ENCODE measurements at regions not wholly inside any gene's neighbourhood (a gene's known extent, or its start where the extent isn't known, plus 50 kb on each side); places are given as distances from the start of the nearest gene placed in this dataset.

- no peak for DNase-seq
Observed at GRCh38 chr15:38696790-38697495, 132.3 kb upstream of the RASGRP1 start.

- DNase-seq: no peak
Observed at GRCh38 chr15:38698254-38698653, 133.6 kb upstream of the RASGRP1 start.

DNA sequence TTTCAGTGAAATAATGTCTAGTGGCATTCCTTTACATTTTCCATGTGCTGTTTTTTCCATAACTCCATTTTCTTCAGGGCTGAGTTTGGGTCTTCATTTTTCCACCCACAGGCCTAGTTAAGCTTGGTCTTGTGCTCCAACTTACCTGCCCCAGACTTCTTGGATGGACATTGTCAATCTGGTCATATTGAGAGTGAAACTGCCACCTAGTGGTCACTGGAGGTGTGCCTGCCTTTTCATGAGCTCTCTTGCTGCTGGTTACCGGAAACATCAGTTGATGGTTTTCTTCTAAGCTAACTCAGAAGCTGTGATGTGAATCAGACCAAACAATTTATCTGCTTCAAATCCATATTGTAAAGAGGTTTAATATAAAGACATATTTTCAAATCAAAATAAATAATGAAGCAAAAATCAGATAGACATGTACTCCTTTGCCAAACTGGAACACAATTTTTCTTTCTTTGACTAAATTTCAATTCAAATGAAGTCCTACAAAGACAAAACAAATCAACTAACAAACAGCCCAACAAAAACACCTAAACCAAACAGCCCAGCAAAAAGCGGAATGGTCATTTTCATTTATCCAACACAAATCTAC lies 135.1 kb upstream of the RASGRP1 start:
- peak; percentile 54 for DNase-seq

DNA sequence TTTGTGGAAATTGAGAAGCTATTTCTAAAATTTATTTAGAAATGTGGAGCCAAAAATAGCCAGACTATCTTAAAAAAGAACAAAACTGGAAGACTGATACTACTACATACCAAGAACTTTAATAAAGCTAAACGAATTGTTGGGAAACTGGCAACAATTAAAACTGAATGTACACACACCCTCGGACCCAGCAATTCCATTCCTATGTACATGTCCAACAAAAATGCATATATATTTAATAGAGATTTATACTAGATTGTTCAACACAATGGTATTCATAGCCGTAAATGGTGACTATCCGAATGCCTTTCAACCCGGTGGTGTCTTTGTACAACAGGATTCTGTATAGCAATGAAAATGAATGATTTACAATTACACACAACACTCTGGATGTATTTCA lies 136.5 kb upstream of the RASGRP1 start:
- DNase-seq: no peak

GRCh38 chr15:38702178-38702912 lies 137.7 kb upstream of the RASGRP1 start:
- DNase-seq: peak; percentile 48

- DNase-seq: peak; percentile 6
Observed at GRCh38 chr15:38705436-38706219, 141.0 kb upstream of the RASGRP1 start.

GRCh38 chr15:38706956-38707355 lies 142.3 kb upstream of the RASGRP1 start:
- DNase-seq: no peak

DNA sequence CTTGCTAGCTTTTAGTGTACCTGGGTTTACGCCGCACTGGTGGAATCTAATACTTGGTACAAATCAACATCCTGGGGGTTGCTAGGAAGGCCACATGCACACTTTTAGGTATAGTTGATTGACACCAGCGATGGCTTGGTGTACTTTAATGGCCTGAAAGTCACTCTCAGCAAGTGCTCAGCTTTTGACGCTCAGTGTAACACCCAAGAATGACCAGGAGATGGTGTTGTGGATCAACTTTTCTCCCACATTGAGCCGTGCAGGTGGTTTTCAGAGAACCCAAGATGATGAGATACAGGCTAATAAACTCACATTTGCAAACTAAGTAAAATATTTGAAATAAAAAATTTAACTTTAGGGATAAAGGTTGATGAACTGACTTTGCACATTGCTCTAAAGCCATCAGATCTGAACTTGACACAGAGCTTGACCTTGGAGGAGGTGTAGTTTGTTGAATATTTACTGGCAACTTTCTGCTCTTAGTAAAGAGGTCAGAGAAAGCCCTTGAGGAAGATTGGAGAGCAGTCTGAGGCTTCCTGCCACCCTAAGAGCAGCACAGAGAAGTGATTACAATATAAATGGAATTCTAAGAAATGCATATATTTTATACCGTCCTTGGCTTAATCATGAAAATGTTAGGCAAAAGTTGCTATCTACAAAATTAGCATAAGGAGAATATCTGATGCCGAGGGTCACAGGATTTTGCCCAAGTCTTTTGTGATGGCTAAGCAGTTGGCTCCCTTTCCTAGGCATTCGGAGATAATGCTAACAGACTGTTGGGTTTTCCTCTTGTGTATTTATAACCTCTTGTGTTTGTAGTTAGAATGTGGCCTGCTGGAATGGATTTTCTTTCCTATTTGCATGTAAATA lies 143.4 kb upstream of the RASGRP1 start:
- peak; percentile 78 for DNase-seq

GRCh38 chr15:38708672-38709180 lies 144.1 kb upstream of the RASGRP1 start:
- no peak for DNase-seq

- DNase-seq: no peak
Observed at GRCh38 chr15:38709196-38709595, 144.6 kb upstream of the RASGRP1 start.

GRCh38 chr15:38714309-38715072 lies 149.9 kb upstream of the RASGRP1 start:
- no peak for DNase-seq

- DNase-seq: no peak
Observed at GRCh38 chr15:38720893-38721567, 156.4 kb upstream of the RASGRP1 start.

GRCh38 chr15:38721568-38721945 lies 156.9 kb upstream of the RASGRP1 start:
- DNase-seq: no peak

- no peak for DNase-seq
Observed at GRCh38 chr15:38722236-38722635, 157.6 kb upstream of the RASGRP1 start.

DNA sequence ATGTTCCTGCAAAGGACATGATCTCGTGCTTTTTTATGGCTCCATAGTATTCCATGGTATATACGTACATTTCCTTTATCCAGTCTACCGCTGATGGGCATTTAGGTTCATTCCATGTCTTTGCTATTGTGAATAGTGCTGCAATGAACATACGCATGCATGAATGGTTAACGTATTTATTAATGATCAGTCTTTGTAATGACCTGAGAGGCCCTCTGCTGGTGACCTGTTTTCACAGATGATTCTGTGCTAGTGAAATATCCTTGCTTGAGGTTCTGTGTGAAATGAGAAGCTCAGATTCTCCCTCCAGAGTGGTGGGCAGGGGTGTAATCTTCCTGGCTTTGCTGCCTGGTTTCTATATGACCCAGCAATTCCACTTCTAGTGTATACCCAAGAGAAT lies 160.2 kb upstream of the RASGRP1 start:
- DNase-seq: no peak

DNA sequence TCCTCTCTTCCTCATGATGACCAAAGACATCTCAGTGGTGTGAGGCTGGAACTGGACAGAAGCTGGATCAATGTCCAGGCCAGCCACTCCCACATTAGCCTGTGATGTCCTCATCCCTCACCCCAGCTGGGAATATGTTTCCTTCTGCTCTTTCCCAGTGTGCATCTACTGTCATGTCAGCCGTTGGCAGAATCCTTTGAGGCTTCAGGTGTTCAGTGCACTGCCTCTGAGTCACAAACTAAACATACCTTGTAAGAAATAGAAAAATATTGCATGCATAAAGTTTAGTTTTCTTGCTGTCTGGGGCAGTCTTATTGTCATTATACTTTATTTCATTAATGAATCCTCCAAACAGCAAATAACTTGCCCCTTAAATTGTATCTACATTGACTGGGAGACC lies 161.6 kb upstream of the RASGRP1 start:
- DNase-seq: no peak

DNA sequence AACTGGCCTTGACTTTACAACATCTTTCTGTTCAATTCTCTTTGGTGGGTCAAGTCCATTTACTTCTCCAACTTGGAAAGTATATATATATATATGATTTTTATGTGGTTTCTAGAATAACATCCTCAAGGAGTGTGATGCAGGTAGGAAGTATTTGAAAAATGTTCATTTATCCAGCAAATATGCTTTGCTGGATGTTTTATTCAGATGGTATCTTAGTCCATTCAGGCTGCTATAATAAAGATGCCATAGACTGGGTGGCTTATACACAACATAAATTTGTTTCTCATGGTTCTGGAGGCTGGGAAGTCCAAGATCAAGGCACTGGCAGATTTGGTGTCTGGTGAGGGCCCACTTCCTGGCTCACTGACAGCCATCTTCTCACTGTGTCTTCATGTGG lies 168.7 kb upstream of the RASGRP1 start:
- DNase-seq: no peak

GRCh38 chr15:38740206-38740605 lies 175.6 kb upstream of the RASGRP1 start:
- DNase-seq: no peak

- no peak for DNase-seq
Observed at GRCh38 chr15:38743147-38743546, 178.5 kb upstream of the RASGRP1 start.

DNA sequence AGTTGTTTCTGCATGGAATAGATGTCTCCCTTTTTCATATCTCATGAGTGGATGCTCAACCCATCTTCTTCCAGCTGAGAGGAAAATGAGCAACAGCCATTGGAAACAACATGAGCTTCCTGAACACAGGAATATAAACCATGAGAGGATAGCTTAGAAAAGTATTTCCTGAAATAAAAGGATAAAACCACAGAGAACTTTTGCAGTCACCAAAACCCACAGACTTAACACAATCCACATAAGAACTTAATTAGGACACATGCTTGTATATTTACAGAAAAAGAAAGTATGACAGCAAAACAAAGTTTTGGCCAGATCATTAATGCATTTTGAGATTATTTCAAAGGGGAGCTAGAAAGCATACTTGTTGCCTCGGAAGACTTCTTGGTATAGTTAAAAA lies 180.5 kb upstream of the RASGRP1 start:
- no peak for DNase-seq

DNA sequence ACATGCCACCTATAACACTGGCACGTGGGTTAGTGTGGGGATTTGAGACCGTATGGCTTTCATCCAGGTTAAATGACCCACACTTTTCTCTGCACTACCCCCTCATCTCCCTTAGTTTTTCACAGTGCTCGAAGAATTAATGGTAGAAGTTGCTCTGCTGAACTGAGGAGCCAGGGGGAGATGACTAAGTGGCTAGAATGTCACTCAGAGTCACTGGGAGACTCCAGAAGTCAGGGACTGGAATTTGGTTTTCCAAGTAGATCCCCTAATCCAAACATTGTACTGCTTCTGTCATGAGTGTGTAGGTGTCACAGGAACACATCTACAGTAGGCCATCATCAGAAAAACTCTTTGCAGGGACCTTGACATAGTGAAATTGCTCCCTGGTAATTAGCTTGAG lies 181.0 kb upstream of the RASGRP1 start:
- DNase-seq: no peak

Data from NCI-H2171 treated with DMSO at 0.1 percent for 48 hours (cell line).